ENCODE measurements at regions not wholly inside any gene's neighbourhood (a gene's known extent, or its start where the extent isn't known, plus 50 kb on each side); places are given as distances from the start of the nearest gene placed in this dataset.
"Not testable (repeated sequence)": the region's sequence is repeated elsewhere in the genome, so short reads cannot be mapped to it uniquely, and the experiment has no call there.

DNA sequence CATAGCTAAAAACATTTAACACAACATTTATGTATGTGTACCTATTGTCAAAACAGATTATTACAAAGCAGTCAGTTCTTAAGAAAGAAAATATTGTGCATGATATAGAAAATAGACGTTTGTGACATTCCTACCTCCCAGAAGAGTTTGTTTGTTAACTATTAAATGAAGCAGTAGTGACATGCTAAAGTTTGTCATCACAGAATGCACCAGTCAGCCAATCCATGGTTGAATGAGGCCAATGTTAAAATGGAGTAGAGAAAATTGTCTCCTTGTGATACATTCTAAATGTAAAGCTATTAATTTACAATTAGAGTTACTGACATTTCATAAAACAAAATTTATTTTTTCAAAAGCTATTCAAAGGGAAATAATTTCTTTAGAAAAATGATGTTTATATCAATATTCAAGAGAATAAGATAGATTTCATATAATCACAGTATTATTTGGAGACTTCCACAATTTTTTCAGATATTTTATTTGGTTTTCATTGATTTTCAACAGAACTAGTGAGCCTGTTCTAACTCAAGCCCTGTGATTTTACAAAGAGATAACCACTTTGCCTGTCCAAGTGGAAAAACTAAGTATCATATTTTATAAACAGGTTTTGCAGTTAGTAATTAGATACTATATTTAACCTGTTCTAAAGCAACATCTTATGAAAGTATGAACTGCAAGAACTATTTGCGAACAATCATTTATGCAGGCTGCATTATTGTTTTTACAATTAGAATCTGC lies 176.8 kb downstream of the ISL1 start:
- no peak for DNase-seq

DNA sequence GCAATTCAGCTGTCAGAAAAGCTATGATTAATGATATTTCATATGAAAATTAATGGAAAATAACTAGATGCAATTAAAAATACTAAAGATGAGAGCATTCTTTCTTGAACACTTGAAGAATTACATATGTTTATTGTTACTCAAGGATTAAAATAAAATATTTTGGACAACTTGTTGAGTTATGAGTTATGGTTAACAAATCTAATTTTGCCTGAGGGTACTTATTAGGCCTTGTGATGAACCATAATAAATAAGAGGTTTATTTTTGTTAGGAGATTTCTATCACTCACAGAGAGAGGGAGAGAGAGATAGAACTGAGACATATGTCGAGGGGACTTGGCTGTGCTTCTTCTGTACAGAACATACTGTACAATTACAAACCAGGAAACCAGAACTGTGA lies 183.7 kb downstream of the ISL1 start:
- DNase-seq = no peak

DNA sequence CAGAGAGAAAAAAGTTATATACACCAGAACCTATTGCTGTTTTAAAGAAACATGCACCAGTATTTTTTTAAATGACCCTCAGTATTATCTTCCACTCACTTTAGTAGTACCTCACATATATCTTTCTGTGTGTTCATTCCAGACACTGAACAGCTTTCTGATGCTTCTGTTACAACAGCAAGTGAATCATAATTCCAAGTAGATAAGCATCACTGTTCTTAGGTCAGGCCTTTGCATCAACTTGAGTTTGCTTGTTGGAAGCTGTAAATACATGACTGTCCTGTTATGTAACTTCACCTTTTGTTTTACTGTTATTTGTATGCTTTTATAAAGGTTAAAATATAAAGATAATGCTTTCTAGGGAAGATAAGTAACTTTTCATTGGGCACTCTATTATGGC lies 184.4 kb downstream of the ISL1 start:
- DNase-seq = no peak

DNA sequence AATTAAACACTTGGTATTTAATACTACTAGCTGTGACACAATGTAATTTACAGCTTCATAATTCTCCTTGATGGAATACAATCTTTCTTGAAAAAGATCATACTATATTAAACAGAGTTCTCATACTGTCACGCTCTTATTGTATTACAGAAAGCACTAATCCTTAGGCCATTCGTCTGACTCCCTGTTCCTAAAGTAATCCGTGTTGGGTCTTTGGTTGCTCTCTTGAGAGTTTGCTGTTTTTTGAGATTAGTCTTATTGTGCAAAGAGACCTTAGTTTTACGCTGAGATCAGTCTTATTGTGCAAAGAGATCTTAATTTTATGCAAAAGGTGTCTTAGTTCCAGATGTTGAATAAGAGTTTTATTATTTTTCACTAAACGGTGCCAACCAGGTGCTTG lies 190.6 kb downstream of the ISL1 start:
- DNase-seq = no peak

DNA sequence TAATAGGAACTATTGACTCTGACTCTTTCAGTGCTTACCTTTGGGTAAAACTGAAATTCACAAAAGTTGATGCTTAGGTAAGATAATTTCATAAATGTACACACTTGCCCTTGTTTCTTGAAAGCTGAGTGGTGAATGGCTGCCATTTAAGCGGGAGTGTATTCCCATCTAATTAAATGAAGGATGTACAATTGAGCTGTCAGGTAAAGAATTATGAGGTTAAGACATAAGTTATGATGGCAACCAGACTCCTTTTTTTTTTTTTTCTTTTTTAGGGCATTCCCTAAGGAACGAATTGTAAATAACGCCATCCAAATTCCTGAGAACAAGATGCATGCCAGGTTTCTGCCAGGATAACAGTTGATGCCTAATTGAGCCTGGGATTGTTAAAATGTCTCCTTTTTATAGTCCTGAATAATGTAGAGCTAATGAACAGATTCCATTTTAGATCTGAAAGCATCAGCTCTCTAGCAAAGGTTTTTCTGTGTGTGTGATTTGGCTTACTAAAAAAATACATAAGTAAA lies 199.7 kb downstream of the ISL1 start:
- DNase-seq = no peak

DNA sequence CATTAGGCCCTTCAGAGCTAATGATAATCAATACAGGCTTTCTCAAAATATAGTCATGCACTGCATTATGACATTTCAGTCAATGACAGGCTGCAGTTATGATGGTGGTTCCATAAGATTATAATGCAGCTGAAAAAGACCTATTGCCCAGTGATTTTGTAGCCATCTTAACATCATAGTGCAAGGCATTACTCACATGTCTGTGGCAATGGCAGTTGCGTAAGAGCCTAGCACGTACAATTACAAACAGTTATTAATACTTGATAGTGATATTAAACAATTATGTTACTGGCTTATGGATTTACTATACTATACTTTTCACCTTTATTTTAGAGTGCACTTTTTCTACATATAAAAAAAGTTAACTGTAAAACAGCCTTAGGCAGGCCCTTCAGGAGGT lies 214.8 kb downstream of the ISL1 start:
- DNase-seq = no peak

DNA sequence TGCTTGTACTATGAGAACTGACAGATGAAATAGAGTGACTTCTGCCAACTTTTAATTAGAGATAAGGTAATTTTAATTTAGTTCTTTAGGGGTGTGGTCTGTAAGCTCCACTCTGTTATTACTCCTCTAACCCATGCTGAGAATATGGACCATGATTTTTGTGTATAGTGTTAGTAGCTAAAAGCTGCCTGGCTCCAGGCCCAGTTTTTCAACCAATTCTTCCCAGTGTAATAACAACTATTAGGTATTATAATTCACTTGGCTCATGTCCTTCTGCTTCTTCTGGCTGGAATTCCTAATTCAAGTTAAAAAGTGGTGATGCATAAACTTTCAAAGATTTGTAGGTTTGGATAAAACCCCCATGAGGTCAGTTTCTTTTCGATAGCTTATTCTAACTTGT lies 216.3 kb downstream of the ISL1 start:
- DNase-seq = no peak

DNA sequence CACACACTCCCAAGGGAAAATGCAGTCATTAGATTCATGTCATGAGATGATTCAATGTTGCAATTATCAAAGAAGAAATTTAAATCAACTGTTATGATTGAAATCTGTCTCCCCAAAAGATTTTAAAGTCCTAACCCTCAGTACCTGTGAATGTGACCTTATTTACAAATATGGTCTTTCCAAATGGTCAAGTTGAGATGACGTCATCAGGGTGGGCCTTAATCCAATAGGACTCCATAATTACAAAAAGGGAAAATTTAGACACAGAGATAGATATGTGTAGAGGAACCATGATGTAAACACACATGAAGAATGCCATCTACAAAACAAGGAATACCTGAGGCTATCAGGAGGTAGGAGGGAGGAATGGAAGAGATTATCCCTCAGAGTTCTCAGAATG lies 221.1 kb downstream of the ISL1 start:
- DNase-seq = no peak

DNA sequence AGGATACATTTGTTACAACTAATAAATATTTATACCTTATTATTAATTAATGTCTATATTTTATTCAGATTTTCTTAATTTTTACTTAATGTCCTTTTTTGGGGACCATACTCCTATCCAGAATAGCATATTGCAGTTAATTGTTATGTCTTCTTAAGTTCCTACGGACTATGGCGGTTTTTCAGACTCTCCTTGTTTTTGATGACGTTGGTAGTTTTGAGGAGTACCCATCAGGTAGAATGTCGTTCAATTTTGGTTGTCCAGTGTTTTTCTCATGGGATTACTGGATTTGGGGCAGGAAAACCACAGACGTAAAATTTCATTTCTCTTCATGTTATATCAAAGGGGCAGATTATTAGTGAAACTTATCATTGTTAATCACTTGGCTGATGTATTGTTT lies 223.7 kb downstream of the ISL1 start:
- no peak for DNase-seq

DNA sequence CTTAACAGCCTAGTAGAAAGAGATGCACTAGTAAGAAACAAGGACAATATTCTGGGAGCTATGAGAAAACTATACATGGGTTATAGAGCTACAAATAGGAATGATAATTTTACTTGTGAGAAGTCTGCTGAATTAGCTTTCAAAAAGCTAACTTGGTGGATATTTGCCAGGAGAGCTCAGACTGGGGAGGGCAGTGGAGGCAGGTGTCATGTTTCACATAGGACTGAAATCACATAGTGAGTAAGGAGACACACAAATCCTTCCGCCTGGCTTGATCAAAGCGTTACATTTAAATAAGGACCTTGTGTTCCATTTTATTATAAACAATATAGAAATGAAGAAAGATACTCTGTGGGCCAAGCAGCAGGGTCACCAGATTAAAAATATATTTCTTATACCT lies 235.0 kb downstream of the ISL1 start:
- DNase-seq = no peak

DNA sequence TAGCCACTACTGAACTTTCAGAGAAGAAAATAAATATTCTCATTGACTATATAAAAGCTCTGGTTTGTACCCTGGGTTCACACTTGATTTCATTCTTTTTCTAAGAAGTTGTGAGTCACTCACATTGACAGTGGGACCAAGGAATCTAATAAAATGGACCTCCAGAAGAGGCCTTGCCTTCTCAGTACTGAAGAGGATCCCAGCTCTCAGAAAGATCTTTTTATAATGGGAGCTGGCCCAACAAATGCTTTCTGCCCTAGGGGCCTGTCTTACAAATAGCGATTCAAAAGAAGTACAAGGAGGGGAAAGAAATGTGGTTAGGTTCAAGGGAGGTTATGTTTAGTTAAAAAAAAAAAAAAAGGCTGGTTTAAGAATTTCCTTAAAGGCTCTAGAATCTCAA lies 237.9 kb downstream of the ISL1 start:
- DNase-seq = no peak

DNA sequence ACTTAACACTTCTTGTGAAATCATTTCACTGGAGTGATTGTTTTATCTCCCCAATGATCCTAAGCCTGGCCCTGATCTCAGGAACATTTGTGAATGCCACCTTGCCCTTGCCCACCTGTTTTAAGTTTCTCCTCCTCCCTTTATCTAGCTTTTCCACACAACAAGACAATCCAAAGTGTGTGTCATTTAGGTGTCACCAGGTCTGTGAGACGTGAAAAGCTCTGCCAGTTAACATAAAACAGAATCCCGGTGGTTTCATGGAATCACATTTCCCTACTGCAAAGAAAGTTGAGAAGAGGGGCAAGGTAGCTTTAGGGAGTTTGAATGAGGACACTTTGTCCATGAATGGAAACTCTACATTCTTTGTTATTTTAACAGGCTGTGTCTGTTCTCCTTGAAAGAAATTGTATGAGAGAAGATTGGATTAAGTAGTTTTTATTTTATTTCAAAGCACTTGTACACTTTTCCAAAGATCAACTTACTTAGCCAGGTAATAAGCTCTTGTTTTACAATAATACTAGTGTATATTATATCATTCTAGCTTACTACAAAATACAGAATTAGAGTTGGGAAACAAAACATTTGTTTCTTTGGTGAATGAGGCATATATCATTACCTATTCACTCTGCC lies 239.0 kb downstream of the ISL1 start:
- DNase-seq = no peak

DNA sequence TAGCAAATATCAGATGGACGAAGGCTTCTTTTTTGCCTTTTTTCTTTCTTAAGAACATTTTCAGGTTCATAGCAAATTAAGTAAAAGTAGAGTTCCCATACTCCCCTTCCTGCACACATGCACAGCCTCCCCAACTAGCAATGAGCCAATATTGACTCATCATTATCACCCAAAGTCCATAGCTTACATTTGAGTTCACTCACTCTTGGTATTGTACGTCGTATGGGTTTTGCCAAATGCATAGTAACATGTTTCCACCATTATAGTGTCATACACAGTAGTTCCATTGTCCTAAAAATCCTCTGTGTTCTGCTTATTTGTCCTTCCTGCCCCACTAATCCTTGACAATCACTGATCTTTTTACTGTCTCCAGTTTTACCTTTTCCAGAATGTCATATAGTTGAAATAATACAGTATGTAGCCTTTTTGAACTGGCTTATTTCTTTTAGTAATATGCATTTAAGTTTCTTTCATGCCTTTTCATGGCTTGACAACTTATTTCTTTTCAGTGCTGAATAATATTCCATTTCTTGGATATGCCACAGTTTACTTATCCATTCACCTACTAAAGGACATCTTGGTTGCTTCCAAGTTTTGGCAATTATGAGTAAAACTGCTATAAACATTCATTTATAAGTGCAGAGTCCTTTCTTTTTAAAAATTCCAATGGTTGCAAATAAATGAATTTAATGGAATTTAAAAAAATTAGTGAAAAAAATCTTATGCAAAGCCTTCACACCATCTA lies 242.1 kb downstream of the ISL1 start:
- no peak for DNase-seq

DNA sequence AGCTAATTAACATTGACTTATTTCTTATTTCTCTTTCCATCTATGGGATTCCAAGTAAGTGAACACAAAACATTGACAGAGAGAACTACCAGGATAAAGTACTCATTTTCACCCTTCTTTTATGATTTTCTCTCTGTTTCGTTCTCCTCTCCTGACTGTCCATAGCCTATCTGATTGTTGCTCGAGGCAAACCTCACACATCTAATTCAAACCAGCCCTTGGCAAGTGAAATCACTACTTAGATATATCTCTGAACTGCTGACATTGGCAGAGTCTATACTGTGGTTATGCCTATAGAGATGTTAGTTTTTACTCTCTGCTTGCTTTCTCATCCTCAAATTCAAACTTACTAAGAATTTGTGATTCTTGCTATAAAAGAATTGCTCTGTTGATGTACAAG lies 248.8 kb downstream of the ISL1 start:
- DNase-seq = no peak

DNA sequence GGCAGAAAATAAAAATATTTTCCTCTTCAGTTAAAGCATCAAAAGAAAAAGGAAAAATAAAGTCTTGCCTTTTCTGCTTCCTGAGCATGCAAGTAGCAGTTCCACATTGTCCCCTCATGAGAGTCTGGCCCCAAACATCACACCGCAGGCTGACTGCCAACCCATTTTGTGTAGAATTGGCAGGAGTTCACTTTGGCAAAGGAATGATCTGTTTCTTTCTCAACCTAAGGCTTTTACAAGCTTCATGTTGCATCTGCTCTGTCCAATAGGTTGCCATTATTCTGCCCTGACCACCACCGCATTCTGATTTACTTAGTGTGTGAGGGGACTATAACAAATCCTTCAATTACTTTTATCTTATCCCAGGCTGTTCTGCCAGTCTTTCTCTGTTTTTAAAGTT lies 249.5 kb downstream of the ISL1 start:
- no peak for DNase-seq

DNA sequence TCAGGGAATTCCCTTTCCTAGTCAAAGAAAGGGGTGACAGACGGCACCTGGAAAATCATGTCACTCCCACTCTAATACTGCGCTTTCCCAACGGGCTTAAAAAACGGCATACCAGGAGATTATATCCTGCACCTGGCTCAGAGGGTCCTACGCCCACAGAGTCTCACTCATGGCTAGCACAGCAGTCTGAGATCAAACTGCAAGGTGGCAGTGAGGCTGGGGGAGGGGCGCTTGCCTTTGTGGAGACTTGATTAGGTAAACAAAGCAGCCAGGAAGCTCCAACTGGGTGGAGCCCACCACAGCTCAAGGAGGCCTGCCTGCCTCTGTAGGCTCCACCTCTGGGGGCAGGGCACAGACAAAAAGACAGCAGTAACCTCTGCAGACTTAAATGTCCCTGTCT lies 253.7 kb downstream of the ISL1 start:
- DNase-seq = not testable (repeated sequence)

DNA sequence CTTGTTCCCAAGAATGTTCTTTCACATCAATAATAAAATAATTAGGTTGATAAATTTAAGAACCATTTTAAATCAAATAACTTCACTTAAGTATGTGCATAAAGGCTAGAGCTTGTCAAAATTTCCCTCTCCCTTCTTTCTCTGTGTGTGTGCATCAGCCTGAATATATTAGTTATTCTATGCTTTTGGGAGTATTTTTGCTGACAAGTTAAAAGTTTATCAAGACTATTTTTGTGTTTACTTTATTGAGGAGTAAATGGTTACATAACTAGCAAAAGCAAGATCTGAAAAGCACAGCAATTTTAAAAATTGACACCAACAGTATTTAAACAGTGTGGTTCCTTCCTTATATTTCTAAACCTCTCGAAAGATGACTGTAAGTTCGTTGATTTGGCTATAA lies 261.7 kb downstream of the ISL1 start:
- DNase-seq = no peak

DNA sequence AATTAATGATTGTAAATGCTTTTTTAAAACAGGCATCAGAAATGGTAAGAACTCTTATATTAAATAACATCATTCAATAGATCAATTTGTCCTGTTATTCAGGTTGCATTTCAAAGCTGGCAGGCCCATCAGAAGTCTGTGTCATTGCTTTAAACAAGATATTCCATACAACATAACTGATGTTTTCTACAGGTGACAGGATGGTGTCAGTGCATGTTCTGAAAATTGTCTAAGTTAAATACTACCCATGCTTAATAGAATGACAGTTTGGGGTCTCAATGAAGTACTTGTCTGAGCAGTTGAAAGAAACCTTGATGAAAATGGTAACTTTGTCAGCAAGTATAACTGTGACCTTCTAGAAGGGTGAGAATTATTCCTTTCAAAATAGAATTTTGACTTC lies 263.2 kb downstream of the ISL1 start:
- no peak for DNase-seq

DNA sequence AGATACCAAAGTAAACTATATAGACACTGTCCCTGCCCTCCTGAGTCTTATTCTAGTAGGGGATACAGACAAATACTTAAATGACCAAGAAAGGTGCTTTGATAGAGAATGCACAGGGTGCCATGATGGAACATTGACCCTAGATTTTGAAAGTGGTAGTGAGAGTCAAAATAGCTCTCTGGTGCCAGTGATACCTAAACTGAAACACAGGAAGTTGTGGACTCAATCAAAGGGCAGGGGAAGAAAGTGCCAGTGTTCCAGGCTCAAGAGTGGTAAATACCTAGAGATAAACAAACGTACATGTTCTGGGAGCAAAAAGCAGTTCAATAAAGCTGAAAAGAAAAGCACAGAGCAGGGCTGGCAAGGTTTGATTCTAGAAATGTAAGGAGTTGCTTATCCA lies 267.6 kb downstream of the ISL1 start:
- DNase-seq = no peak

DNA sequence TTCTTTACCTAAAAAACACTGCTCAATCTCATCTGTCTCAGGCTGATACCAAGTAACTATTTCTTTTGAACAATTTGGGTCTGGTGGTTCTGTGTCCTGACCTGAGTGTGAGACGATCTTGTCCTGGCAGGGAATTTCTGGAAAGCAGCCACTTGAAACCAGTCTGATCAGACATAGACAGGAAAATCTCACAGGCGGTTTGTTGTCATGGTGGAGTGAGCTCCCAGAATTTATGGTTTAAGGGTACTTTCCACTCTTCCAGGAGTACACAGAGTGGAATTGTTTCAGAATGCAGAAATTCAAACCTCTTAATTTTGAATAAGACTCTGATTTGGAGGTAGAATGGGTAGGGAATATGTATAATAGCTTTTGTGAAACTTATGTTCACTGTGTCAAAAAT lies 268.2 kb downstream of the ISL1 start:
- no peak for DNase-seq

DNA sequence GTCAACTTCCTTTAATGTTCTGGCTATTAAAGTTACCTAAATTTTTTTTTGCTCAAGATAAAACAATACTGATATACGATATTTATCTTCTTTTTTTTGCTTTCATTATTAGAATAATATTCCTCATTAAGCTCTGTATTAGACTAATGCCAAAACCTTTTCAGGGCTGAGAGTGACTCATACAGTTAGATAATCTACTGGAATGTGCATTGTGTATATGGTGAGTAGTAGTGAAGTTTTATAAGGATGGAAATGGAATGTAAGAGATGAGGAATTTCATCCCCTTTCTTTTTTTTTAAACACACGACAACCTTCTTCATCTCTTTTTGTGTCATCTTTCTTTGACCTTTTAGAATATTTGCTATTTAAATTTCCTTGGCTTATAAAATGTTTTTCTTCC lies 268.6 kb downstream of the ISL1 start:
- DNase-seq = no peak

DNA sequence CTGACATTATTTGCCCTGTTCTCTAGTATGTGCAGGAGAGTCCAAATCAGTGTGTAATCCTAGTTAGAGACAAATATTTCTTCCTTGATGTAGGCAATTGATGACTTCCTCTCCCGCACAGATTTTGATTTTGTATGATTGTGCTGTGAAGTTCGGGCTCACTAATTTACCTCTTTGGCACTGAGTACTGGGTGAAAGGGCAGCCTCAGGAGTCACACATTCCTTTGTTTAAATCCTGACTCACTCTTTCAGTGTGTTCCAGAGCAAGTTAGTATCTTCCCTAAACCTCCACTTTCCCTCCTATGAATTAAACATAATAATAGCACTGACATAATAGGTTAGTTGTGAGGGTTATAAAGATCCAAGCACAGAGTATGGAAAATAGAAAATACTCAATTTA lies 269.7 kb downstream of the ISL1 start:
- no peak for DNase-seq

DNA sequence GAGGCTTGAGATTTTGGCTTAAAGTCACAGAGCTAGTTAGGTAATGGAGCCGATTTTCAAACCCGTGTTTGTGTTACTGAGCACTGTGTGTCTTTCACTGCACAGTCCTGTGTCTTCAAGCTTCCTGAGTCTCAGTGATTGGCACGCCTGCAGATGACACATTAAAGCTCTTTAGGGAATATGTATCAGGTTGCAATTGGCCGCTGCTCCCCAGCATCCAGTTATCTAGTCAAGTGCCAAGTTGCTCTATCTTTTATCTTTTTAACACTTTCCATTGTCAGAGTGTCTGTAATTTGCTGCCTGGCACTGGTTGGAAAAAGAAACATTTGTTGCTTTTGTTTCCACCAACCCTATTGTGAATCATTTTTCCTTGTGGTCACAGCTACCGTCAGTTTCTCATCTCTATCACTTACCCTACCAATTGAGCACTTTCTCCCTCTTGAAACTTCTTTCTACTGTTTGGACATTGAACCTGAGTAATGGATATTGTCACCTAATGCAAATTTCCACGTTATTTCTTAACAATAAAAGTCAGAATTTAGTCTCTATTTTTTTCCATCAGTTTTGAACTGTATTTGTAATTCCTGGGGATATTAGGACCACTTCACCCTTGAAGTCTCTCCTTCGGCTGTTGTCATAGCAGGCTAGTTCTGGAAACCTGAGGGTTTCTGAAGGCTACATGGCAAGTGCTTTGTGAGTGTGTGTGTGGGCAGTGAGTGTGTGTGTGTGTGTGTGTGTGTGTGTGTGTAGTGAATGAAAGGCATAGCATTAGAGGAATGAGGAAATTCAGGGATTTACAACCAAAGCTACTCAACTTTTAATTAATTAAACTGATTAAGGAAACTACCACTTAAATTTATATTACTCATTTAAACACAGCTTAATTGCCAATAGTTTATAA lies 274.3 kb downstream of the ISL1 start:
- DNase-seq = no peak
